ENCODE measurements at regions not wholly inside any gene's neighbourhood (a gene's known extent, or its start where the extent isn't known, plus 50 kb on each side); places are given as distances from the start of the nearest gene placed in this dataset.
"Not testable (repeated sequence)": the region's sequence is repeated elsewhere in the genome, so short reads cannot be mapped to it uniquely, and the experiment has no call there.

GRCh38 chr22:47497666-47498065 is 735.2 kb downstream of the TBC1D22A start:
- no peak overlapping the region for H3K4me3 ChIP-seq (ENCODE audit: low read depth, low read length)
- TF ChIP-seq, protein P1, sequence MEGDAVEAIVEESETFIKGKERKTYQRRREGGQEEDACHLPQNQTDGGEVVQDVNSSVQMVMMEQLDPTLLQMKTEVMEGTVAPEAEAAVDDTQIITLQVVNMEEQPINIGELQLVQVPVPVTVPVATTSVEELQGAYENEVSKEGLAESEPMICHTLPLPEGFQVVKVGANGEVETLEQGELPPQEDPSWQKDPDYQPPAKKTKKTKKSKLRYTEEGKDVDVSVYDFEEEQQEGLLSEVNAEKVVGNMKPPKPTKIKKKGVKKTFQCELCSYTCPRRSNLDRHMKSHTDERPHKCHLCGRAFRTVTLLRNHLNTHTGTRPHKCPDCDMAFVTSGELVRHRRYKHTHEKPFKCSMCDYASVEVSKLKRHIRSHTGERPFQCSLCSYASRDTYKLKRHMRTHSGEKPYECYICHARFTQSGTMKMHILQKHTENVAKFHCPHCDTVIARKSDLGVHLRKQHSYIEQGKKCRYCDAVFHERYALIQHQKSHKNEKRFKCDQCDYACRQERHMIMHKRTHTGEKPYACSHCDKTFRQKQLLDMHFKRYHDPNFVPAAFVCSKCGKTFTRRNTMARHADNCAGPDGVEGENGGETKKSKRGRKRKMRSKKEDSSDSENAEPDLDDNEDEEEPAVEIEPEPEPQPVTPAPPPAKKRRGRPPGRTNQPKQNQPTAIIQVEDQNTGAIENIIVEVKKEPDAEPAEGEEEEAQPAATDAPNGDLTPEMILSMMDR (IDR thresholded peaks at IDR 0.05; ENCODE audit: borderline replicate concordance, insufficient read depth, low read depth, low read length), result no peak

GRCh38 chr22:47495110-47495509 is 732.7 kb downstream of the TBC1D22A start:
- TF ChIP-seq, protein P1 (IDR thresholded peaks at IDR 0.05; ENCODE audit: borderline replicate concordance, insufficient read depth, low read depth, low read length), result no peak
- no peak overlapping the region for H3K4me3 ChIP-seq (ENCODE audit: low read depth, low read length)

GRCh38 chr22:47488131-47488530 is 725.7 kb downstream of the TBC1D22A start:
- H3K4me3 ChIP-seq (ENCODE audit: low read depth, low read length), result not testable (repeated sequence)

- TF ChIP-seq, protein P1 (IDR thresholded peaks at IDR 0.05; ENCODE audit: borderline replicate concordance, insufficient read depth, low read depth, low read length), result no peak
- no peak overlapping the region for H3K4me3 ChIP-seq (ENCODE audit: low read depth, low read length)
Measured at GRCh38 chr22:47486569-47487312, 724.3 kb downstream of the TBC1D22A start.

- TF ChIP-seq, protein P1 (IDR thresholded peaks at IDR 0.05; ENCODE audit: borderline replicate concordance, insufficient read depth, low read depth, low read length), result no peak
- H3K4me3 ChIP-seq (ENCODE audit: low read depth, low read length), result no peak overlapping the region
Measured at GRCh38 chr22:47484960-47485569, 722.6 kb downstream of the TBC1D22A start.

GRCh38 chr22:47476231-47476630 is 713.8 kb downstream of the TBC1D22A start:
- no peak overlapping the region for H3K4me3 ChIP-seq (ENCODE audit: low read depth, low read length)
- TF ChIP-seq, protein P1 (IDR thresholded peaks at IDR 0.05; ENCODE audit: borderline replicate concordance, insufficient read depth, low read depth, low read length), result no peak

GRCh38 chr22:47474895-47475294 is 712.4 kb downstream of the TBC1D22A start:
- TF ChIP-seq, protein P1 (IDR thresholded peaks at IDR 0.05; ENCODE audit: borderline replicate concordance, insufficient read depth, low read depth, low read length), result no peak
- H3K4me3 ChIP-seq (ENCODE audit: low read depth, low read length), result no peak overlapping the region
